ENCODE measurements at regions not wholly inside any gene's neighbourhood (a gene's known extent, or its start where the extent isn't known, plus 50 kb on each side); places are given as distances from the start of the nearest gene placed in this dataset.

DNA sequence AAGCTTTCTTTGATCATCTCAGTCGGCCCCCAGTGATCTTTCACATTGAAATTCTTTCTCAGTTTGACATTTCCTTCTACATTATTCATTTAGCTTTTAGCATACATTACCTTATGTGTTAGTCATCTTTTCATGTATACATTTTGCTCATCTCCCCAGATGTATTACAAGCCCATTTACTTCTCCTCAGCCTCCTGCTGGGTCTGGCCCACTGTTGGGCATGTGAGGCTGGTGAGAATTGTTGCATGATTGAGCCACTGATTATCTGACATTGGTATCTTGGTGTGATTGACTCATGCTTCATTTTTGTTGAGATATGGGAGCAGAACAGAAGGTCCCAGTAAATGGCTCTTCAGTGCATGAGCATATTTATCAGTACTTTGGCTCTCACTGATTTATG, 300.1 kb upstream of the DDX18 start:
- no TSS peak for BruUV-seq (replicated peaks)
- intact Hi-C loops (cut with micrococcal nuclease; ENCODE audit: unreplicated experiment): no loop called here
- CTCF ChIA-PET: no interaction called here

DNA sequence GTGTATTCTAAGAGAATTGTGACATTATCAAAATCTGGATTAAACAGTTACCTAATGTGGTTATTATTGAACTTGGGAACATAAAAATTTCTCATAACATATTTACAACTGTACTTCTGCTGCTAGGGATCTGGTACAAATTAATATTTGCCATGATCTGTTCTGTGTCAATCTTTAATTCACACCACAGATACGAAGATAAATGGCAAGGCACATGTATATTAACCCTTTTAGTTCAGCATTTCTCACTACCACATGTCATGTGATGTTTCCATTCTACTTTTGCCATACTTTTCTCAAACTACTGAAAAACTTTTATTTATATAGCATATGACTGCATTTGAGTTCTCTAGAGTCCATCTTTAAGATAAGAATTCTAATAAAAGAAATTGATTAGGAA, 295.3 kb upstream of the DDX18 start:
- BruUV-seq (replicated peaks): no TSS peak
- Mint-ChIP-seq H3K4me3 (ENCODE audit: low read depth, unreplicated experiment) (no peak overlapping the region), H3K4me1 (ENCODE audit: low read depth, unreplicated experiment) (peaks cover under 1% of the 10 kb centered on the region), H3K36me3 (ENCODE audit: insufficient read depth, unreplicated experiment) (no peaks in the 10 kb centered on the region), H3K27me3 (ENCODE audit: unreplicated experiment) (no peaks in the 10 kb centered on the region), H3K27ac (ENCODE audit: unreplicated experiment) (no peak overlapping the region), H3K9me3 (ENCODE audit: low read depth, unreplicated experiment) (no peaks in the 10 kb centered on the region)
- TF ChIP-seq, protein P1, sequence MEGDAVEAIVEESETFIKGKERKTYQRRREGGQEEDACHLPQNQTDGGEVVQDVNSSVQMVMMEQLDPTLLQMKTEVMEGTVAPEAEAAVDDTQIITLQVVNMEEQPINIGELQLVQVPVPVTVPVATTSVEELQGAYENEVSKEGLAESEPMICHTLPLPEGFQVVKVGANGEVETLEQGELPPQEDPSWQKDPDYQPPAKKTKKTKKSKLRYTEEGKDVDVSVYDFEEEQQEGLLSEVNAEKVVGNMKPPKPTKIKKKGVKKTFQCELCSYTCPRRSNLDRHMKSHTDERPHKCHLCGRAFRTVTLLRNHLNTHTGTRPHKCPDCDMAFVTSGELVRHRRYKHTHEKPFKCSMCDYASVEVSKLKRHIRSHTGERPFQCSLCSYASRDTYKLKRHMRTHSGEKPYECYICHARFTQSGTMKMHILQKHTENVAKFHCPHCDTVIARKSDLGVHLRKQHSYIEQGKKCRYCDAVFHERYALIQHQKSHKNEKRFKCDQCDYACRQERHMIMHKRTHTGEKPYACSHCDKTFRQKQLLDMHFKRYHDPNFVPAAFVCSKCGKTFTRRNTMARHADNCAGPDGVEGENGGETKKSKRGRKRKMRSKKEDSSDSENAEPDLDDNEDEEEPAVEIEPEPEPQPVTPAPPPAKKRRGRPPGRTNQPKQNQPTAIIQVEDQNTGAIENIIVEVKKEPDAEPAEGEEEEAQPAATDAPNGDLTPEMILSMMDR (IDR thresholded peaks at IDR 0.05; ENCODE audit: unreplicated experiment): no peak
- CTCF ChIA-PET: no interaction called here
- intact Hi-C loops (cut with micrococcal nuclease; ENCODE audit: unreplicated experiment): no loop called here
- DNase-seq: no peak

More for the DNA sequence above, 300.1 kb upstream of the DDX18 start:
- Mint-ChIP-seq H3K27me3 (ENCODE audit: unreplicated experiment) (no peaks in the 10 kb centered on the region), H3K36me3 (ENCODE audit: insufficient read depth, unreplicated experiment) (no peaks in the 10 kb centered on the region), H3K4me3 (ENCODE audit: low read depth, unreplicated experiment) (no peak overlapping the region), H3K27ac (ENCODE audit: unreplicated experiment) (no peak overlapping the region), H3K4me1 (ENCODE audit: low read depth, unreplicated experiment) (peaks cover 11% of the 10 kb centered on the region), H3K9me3 (ENCODE audit: low read depth, unreplicated experiment) (no peaks in the 10 kb centered on the region)
- TF ChIP-seq, protein P1 (IDR thresholded peaks at IDR 0.05; ENCODE audit: unreplicated experiment): no peak
- no peak for DNase-seq

DNA sequence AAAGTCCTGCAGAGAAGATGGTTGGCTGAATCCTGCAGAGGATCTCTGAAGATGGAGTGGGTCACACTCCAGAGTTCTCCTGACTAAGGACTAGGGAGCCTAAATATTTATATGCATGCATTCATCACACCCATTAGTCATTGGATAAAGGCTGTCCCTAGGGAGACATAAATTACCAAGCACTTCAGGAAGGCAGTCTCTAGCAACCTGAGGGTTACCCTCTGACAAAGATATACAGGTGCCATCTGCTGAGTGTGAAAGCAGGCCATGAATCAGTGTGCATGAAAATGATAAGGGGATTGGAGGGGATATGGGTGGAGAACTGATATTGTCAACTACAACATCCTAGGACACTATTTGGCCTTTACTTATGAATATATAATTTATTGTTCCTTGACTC, 294.8 kb upstream of the DDX18 start:
- no peak overlapping the region for H3K4me3 Mint-ChIP-seq (ENCODE audit: low read depth, unreplicated experiment)
- DNase-seq: no peak

DNA sequence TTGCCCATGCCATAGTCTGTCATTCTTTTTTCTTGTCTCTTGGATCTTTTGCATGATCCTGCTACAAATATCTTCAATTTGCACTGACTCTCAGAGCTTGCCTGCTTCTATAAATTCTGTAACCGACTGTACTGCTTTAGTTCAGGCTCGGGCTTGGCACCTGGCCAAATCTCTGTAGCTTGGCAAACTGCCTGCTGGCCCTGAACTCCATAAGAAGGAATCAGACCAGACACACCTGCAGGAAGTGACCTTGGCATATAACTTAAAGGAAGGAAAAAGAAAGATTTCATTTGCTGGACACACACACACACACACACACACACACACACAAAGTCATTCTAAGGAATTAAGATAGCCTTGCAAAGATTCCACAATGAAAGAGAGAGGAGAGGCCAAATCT, 291.2 kb upstream of the DDX18 start:
- intact Hi-C loops (cut with micrococcal nuclease; ENCODE audit: unreplicated experiment): loop anchor here (5.0 kb wide), 1 partner anchor 396 kb away; no protein-coding TSS in a partner anchor
- peak; percentile 89 for DNase-seq

More for the DNA sequence above, 294.8 kb upstream of the DDX18 start:
- H3K27ac Mint-ChIP-seq (ENCODE audit: unreplicated experiment): no peak overlapping the region
- no peaks in the 10 kb centered on the region for H3K9me3 Mint-ChIP-seq (ENCODE audit: low read depth, unreplicated experiment)
- CTCF ChIA-PET: no interaction called here
- H3K36me3 Mint-ChIP-seq (ENCODE audit: insufficient read depth, unreplicated experiment): no peaks in the 10 kb centered on the region
- intact Hi-C loops (cut with micrococcal nuclease; ENCODE audit: unreplicated experiment): loop anchor here (5.0 kb wide), 1 partner anchor 392 kb away; no protein-coding TSS in a partner anchor
- no peaks in the 10 kb centered on the region for H3K4me1 Mint-ChIP-seq (ENCODE audit: low read depth, unreplicated experiment)
- TF ChIP-seq, protein P1 (IDR thresholded peaks at IDR 0.05; ENCODE audit: unreplicated experiment): no peak
- H3K27me3 Mint-ChIP-seq (ENCODE audit: unreplicated experiment): no peaks in the 10 kb centered on the region
- BruUV-seq (replicated peaks): no TSS peak

More for the DNA sequence above, 291.2 kb upstream of the DDX18 start:
- Mint-ChIP-seq H3K27ac (ENCODE audit: unreplicated experiment) (no peak overlapping the region), H3K9me3 (ENCODE audit: low read depth, unreplicated experiment) (no peaks in the 10 kb centered on the region), H3K4me1 (ENCODE audit: low read depth, unreplicated experiment) (no peaks in the 10 kb centered on the region), H3K36me3 (ENCODE audit: insufficient read depth, unreplicated experiment) (no peaks in the 10 kb centered on the region), H3K4me3 (ENCODE audit: low read depth, unreplicated experiment) (no peak overlapping the region), H3K27me3 (ENCODE audit: unreplicated experiment) (no peaks in the 10 kb centered on the region)
- CTCF ChIA-PET: interaction anchor here (0.5 kb wide), 1 partner anchor 74 kb away, joined by 3 read pairs; no protein-coding TSS in a partner anchor
- BruUV-seq (replicated peaks): no TSS peak
- TF ChIP-seq, protein P1 (IDR thresholded peaks at IDR 0.05; ENCODE audit: unreplicated experiment): no peak

All from Calu3 (cell line).